ENCODE measurements at regions not wholly inside any gene's neighbourhood (a gene's known extent, or its start where the extent isn't known, plus 50 kb on each side); places are given as distances from the start of the nearest gene placed in this dataset.

GRCh38 chr11:96448225-96448624, 58.4 kb downstream of the JRKL start:
- TF ChIP-seq NFATC3 (IDR thresholded peaks at IDR 0.05) (no peak), CTCF (IDR thresholded peaks at IDR 0.05 in 2 of 3, conservative IDR thresholded peaks at IDR 0.05 in 1 of 3; ENCODE audit: insufficient read depth in 2 of 3, low read depth in 1 of 3, low read length in 3 of 3) (no peak), STAT6 (CRISPR knock-in tag; IDR thresholded peaks at IDR 0.05) (no peak), ZNF197 (CRISPR knock-in tag; IDR thresholded peaks at IDR 0.05; ENCODE audit: low read depth) (no peak), USF2 (CRISPR knock-in tag; IDR thresholded peaks at IDR 0.05) (no peak), ZNF431 (CRISPR knock-in tag; IDR thresholded peaks at IDR 0.05) (no peak), RBM39 (optimal IDR thresholded peaks at IDR 0.05; ENCODE audit: low read depth, low read length) (no peak), BCOR (IDR thresholded peaks at IDR 0.05) (no peak), SOX6 (IDR thresholded peaks at IDR 0.05) (no peak), JUN (IDR thresholded peaks at IDR 0.05; ENCODE audit: borderline replicate concordance, low read depth, low read length) (no peak), JUN (CRISPR knock-in tag; IDR thresholded peaks at IDR 0.05; ENCODE audit: borderline replicate concordance) (no peak), SIN3B (IDR thresholded peaks at IDR 0.05; ENCODE audit: low read depth) (no peak)

Data from K562 (cell line).